H4 (cell line): ENCODE measurements at regions not wholly inside any gene's neighbourhood (a gene's known extent, or its start where the extent isn't known, plus 50 kb on each side); places are given as distances from the start of the nearest gene placed in this dataset.
"Not testable (repeated sequence)": the region's sequence is repeated elsewhere in the genome, so short reads cannot be mapped to it uniquely, and the experiment has no call there.

Experiments used
- DNase-seq: peaks from one replicate; pipeline ENCODE4 v3.0.0-alpha.2; 2015; ENCODE audit warnings: low spot score

DNA sequence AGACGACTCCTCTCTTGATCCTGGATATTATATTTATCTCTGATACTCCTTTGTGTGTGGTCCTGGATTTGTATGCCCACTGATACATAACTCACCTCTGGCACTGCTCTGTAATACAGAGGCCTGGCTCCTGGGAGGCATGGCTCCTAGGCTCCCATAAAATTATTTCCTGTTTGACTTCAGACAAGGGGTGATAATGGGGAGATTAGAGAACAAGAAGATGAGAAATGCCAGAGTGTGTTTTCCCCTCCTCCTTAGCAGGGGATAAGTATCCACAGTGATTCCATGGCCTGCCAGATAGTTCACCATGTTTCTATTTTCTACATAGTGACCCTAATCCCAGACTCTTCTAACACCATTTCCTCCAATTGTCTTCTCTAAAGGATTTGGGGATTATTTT, 165.7 kb upstream of the PLSCR5 start:
- no peak for DNase-seq

DNA sequence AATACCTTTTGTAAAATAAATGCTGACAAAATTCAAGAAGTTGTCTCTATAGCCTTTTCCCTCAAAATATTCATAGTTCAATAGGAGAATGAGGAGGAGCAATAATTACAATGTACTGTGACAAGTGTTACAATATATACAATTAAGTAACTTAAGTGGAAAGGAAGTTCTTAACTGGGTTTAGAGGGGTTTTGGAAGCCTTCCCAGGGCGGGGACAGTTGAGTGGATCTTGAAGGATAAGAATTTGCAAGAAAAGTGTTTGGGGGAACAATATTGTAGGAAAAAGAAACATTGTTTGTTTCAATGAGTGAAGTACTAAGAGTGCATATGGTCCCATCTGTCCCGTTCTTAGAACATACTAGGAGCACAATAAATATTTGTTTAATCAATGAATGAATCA, 165.2 kb upstream of the PLSCR5 start:
- DNase-seq: no peak

DNA sequence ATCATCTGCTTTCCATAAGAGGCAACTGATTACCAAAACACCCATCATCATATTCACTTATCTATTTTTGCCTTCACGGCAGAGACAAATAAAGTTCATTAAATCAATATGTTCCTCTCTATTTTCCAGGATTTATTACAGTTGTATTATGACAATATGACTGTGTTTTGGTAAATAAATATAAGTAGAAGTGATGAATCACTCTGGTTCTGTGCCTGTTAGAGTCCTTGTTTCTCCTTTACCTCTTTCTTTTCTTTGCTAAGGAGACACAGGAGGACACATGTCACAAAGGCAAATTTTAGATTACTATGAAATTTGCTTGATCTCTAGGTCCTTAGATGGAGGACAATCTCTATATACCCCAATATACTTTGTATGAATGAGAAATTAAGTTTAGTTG, 152.6 kb upstream of the PLSCR5 start:
- DNase-seq: no peak

DNA sequence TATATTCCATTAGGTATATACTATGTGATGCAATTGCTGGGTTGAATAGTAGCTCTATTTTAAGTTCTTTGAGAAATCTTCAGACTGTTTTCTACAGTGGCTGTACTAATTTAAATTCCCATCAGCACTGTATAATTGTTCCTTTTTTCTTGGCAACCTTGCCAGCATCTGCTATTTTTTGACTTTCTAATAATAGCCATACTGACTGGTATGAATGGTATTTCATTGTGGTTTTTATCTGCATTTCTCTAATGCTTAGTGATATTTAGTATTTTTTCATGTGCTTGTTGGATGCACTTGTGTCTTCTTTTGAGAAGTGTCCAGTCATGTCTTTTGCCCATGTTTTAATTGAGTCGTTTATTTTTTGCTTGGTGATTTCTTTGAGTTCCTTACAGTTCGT, 145.1 kb upstream of the PLSCR5 start:
- no peak for DNase-seq

DNA sequence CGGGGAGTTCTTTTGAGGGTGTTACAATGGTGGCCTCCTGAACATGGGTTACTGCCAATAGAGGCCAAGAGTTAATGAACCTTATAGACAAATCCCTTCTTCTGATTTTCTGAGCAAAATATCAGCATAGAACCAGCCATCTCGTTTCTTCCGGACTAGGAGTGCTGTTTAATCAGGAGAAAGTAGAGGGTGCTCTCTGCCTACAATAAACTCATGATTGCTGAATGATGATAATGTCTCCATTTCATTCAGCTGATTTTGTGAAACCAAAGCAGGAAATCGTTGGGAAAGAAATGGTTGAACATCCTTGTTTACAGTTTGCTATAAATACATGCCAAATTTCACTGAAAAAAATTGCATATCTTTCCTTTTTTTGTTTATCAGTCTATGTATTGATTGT, 142.8 kb upstream of the PLSCR5 start:
- DNase-seq: peak; percentile 16

DNA sequence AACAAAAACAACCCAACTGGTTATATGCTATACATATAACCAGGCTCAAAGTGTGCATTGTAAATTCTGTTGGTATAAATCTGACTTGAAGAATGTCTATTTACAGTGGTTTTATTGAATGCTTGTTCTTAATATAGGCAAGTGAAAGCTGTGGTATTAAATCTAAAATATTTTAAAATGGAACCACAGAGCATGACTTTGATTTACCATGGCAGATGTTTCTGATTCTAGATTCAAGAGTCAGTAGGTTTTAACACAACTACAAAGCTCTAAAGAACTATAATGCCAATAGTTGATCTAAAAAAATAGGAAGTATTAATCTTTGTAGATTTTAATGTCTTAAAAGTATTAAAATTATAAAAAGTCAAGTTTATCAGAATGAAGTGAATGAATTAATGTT, 141.9 kb upstream of the PLSCR5 start:
- no peak for DNase-seq

DNA sequence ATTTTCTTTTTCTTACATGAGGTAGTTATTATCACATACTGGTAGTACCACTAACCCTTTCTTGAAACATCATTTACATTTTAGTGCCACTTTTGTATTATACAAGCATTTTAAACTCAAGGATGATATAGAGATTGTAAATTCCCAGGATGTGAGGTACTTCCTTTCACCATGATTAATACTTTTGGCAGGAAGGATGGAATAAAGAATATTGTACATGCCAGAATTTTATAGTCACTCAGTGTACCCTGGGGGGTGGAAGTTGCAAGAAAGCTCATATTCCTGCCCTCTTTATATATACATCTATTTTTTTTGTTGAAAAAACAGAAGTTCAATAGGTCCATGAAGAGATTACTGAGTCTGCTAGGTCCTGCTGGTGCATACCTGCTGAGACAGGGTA, 141.0 kb upstream of the PLSCR5 start:
- DNase-seq: no peak

DNA sequence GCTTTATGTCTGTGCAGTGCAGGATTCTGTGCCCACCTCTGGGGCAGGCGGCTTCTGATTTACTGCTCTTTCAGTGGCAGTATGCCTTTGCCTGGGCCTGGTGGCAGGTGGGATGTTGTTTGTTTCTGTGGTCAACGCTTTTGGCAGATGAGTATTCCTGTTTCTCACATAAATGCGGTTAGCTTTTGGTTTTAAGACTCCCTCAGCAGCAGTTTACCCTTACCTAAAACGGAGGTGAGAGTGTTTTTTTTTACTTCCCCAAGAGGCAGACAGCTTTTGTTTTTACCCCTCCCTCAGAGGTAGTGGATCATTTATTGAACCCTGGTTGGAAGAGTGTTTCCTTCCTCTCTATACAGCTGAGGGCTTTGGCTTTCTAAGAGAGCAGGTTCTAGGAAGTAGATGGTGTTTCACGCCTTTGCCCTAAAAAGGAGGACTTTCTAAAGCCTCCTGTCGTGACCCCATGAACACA, 134.1 kb upstream of the PLSCR5 start:
- DNase-seq: no peak

DNA sequence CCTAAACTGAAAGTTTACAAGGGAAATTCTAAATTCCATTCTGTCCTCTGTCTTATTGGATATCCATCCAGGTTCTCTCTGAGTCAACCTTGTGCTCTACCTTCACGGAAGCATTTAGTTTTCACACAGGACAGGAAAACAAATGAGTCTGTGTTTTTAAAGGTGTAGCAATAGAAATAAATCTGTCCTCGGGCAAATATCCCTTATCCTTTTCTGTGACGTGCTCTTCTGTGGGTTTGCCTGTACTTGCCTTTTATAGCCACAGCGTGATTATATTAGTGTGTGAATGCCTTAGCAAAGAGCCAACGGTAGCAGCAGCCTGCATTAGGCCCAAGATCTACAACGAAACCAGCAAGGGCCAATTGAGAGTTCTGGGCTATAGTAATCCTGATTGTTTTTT, 127.2 kb upstream of the PLSCR5 start:
- no peak for DNase-seq

DNA sequence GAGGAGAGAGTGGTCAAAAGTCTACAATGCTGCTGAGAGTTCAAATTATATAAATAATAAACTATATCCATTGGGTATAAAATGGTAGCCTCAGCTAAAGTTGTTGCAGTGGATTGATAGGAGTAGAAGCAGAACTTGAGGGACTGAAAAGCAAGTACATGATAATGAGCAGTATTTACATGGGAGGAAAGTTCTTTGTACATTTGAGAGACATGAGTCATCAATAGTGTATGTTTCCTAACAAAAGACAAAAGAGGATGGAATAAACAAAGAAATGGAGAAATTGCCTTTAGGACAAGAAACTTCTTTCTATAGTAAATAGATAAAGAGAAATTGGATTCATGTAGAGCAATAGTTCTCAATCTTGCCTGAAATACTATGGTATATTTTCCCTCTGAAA, 110.0 kb upstream of the PLSCR5 start:
- no peak for DNase-seq

DNA sequence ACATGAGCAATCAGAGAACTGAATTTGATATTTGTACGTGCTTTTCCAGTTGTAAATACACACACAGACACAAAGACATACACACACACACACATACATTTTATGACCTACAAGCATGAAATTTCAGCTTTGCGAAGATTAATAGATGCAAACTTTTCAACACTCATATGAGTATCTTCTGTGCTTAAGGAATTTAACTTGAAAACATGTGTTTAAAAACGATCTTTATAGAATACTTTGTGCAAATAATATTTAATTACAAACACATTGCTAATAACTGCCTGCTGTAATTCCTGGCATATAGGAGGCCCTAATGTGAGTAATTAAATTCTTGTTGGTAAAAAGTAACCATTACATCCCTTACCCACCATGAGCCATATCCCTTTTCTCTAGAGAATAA, 107.7 kb upstream of the PLSCR5 start:
- no peak for DNase-seq

DNA sequence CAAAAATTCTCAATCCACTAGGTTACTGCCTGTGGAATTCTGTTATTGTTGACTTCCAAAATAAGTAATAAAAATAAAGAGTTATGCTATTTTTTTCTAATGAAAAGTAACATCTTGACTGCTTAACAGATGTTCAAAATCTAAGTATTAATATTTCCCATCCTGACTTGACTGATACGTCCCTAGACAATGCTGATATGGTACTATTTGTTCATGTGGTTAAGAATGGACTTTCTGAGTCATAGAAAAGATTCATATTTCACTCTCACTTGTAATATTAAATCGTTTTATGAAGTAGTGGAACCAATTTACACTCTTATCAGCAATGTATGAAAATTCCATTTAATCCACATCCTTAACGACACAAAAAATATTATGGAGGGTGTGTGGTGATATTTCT, 104.8 kb upstream of the PLSCR5 start:
- DNase-seq: no peak

DNA sequence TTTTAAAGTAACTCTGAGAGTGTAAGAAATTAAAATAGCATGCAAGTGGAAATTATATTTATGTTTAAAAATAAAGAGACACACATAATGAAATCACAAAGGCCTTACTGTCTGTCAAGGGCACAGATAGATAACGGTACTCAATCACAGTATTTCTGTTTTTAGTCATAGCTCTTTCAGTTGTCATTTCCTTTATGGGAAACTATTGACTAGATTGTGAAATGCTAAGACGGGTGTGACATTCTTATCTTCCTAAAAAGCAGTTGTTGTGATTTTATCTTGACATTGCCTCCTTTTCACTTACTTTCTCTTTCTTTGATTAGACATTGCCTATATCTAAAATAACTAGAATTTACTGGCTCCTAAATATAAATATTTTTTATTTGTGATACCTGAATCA, 100.1 kb upstream of the PLSCR5 start:
- no peak for DNase-seq

DNA sequence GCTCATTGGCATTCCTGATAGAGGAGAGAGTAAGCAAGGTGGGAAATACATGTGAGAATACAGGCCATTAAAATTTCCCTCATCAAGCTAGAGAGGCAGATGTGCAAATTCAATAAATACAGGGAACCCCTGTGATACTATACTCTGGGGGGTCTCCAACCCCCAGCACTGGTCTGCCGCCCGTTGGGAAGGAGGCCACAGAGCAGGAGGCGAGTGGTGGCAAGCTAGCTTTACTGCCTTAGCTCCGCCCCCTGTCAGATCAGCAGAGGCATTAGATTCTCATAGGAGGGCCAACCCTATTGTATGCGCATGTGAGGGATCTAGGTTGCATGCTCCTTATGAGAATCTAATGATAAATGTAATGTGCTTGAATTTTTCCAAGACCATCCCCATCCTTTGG, 97.1 kb upstream of the PLSCR5 start:
- no peak for DNase-seq

DNA sequence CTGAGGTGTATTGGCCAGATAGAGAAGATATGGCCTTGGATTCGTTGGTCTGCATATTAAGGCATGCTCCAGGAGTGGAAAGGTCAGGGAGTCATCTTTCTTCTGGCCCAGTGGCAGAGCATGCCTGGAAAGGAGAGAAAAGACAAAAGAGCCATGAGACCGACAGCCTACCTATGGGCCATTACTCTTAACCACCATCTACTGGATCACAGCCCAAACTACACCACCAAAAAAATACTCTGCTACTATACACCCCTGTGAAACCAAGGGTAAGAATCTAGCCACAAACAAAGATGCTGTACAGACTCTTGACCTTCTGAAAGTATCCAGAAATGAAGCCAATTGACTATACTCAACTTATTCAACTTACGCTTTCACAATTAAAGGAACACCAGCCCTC, 96.1 kb upstream of the PLSCR5 start:
- no peak for DNase-seq

DNA sequence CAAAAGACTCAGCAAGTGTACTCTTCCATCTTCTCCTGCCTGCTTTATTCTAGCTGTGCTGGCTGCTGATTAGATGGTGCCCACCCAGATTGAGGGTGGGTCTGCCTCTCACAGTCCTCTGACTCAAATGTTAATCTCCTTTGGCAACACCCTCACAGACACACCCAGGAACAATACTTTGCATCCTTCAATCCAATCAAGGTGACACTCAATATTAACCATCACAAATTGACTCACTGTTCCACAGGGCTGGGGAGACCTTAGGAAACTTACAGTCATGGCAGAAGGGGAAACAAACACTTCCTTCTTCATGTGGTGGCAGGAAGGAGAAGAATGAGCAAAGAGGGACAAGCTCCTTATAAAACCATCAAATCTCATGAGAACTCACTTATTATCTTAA, 94.9 kb upstream of the PLSCR5 start:
- DNase-seq: not testable (repeated sequence)

DNA sequence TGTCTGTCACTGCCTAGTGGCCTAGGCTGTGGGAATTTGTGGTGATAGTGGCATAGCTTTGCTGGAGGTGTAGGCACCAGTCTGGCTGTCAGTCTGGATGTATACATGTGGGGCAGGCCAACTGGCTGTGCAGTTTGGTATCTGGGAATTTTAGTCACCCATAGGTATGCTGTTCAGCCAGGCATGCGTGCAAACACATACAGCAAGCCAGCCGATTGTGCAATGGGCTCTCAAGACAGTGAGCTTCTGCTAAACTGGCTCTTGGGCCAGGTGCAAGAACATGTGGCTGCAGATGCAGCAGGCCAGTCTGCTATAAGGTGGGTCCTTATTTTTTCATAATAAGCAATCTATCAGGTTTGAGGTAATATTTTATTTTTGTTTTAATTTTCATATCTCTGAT, 87.1 kb upstream of the PLSCR5 start:
- no peak for DNase-seq

DNA sequence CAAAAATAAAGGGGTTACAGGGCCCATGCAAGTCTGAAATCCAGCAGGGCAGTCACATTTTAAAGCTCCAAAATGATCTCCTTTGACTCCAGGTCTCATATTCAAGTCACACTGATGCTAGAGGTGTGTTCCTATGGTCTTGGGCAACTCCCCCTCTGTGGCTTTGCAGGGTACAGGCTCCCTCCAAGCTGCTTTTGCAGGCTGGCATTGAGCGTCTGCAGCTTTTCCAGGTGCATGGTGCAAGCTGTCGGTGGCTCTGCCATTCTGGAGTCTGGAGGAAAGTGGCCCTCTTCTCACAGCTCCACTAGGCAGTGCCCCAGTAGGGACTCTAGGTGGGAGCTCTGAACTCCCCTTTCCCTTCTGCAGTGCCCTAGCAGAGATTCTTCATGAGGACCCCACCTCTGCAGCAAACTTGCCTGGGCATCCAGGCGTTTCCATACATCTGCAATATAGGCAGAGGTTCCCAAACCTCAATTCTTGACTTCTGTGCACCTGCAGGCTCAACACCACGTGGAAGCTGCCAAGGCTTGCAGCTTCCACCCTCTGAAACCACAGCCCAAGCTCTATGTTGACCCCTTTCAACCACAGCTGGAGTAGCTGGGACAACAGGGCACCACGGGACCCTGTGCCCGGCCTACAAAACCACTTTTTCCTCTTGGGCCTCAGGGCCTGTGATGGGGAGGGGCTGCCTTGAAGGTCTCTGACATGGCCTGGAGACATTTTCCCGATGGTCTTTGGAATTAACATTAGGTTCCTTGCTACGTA, 80.1 kb upstream of the PLSCR5 start:
- no peak for DNase-seq

DNA sequence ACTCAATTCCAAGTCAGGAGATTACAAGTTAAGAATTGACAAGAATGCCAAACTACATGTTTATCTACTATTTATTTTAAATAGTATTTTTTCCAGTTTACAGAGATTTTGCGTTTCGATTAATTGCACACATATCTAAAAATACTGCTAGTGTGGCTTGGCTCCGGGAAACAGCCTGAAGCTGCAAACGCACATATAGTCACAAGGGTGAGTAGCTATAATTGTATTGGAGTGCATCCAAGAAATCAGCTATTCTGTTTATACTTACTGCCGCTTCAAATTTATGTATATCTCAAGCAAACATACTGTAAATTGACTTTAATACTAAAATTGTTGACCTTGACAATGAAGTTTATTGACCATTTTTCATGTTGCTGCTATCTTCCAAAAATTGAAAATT, 77.0 kb upstream of the PLSCR5 start:
- DNase-seq: no peak

DNA sequence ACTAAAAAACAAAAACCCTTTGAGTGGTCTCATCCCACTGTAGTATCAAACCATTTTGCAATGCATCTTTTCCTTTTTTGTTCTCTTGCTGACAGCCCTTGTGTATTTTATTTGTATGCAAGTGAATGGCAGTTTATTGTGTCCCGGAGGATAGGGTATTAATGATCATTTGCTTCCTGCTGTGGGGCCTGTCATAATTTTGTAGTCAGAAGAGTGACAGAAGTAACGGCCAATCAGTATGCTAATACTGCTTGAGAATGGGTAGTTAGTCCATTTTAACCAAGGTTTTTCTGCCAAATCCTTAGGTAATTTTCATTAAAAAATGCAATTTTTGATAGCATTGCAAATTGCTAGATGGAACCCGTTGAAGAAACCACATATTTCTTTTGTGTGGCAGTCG, 75.5 kb upstream of the PLSCR5 start:
- no peak for DNase-seq

DNA sequence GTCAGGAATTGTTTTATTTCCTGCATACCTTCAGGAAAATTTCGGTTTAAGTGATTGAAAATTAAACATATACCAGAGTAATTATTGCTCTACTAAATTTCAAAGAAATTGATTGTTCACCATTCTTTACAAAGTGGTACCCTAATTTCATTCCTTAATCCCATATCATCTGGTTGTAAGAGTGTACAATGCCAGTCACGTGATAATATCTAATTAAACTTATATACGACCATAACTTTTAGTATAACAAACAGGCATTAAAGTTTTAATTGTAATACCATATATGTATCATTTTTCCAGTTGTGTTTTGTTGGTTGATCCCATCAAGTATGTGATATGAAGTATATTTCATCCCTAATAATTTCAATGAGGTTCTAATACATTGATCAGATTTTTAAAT, 74.8 kb upstream of the PLSCR5 start:
- no peak for DNase-seq

DNA sequence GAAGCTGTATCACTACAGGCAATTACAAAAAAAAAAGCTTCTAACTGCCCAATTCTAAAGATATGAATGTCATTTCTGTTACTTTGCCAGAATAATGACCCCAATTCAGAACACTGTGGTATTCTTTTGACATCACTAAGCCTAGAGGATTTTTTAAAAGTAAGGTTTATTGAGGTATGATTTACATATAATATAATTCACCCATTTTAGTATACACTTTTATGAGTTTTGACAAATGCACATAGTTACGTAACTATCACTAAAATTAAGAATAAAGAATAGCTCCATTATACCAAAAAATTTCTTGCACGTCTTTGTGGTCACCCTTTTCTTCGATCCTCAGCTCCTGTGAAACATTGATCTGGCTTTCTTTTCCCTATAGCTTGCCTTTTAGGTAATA, 74.0 kb upstream of the PLSCR5 start:
- no peak for DNase-seq

DNA sequence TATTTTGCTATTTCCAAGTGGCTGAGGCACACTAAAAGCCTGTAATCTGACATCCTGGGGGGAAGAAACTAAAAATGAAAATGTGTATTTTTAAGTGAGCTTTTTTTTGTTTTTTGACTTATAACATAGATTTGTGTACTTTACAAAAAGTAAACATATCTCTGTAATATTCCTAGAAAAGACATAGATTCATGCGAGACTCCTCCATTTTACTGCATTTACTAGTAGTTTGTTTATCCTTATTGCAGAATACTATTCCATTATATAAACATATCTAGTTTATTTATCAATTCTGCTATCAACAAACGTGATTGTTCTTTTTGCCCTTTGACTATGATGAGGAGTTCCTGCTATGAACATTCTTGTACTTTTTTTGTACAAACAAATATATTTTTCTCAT, 67.8 kb upstream of the PLSCR5 start:
- no peak for DNase-seq

DNA sequence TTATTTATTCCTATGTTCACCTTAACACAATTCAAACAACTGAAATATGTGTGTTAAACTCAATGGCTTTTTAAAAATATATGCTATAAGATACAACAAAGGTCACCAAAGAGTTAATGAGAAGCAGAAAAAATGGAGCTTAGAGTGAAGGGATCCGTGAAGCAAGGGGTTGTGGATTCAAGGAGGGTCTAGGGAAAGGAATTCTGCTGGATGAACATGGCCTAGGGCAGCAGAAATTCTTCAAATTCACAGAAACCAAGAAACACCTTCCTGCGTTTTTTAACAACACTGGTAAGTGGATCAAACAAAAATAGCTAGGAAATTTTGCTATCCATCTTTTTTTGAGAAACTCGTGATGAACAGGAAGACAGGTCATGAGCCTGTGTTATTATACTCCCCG, 59.3 kb upstream of the PLSCR5 start:
- no peak for DNase-seq
